ENCODE measurements at regions not wholly inside any gene's neighbourhood (a gene's known extent, or its start where the extent isn't known, plus 50 kb on each side); places are given as distances from the start of the nearest gene placed in this dataset.
"Not testable (repeated sequence)": the region's sequence is repeated elsewhere in the genome, so short reads cannot be mapped to it uniquely, and the experiment has no call there.

DNA sequence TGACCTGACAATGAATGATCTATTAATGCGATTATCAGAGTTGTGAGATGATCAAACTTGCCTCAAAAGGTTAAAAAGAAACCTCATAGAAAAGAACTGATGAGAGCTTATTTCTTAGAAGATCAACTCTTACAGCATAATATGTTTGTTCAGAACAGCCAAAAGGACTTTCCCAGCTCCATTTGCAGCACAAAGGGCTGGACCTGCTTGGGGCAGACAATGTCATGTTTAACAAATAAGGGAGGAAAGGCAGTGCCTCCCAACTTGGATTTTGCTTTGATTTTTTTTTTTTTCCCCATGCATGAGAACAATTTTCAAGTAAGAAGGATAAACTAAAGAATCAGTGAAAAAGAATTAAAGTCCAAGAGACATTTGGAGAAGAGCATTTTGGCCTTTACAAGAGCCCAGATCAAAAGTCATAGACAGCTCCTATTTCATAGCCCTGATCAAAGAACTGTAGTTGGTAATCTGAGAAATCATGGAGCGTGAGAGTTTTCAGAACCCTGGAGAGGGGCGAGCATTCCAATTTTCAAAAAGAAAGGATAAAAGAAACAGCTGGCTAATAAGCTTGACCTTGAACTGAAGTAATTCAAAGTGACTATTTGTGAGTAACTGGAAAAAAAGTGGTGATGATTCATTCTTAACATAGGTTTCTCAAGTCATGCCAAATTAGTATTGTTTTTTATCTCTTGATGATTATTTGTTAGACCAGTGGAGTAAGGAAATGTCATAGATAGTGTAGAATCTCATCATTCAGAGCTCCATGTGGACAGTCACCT lies 136.0 kb upstream of the CFAP20DC start:
- no peak overlapping the region for H3K9ac ChIP-seq (ENCODE audit: low read depth, low read length)

DNA sequence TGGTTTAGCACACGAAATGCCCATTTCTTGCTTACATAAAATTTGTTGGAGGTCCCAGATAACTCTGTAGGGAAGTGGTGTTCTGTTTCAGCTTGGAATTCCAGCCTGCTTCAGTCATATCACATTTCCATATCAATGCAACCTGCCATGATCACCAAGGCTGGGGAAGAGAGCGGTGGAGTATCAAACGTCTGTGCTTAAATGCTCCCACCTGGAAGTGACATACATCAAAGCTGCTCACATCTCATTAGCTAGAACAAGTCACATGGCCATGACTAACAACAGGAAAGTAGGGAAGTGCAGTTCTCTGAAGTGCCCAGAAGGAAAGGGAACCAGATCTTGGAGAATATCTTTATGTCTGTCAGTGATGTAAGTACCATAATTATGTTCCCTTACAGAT lies 130.2 kb upstream of the CFAP20DC start:
- Histone ChIP-seq H3K9me3 (ENCODE audit: control insufficient read depth, insufficient read depth, low read length) (no peaks in the 10 kb centered on the region), H3K4me3 (ENCODE audit: low read depth, low read length) (no peak overlapping the region), H3K27me3 (ENCODE audit: control insufficient read depth, insufficient read depth, low read length) (no peaks in the 10 kb centered on the region), H3K9ac (ENCODE audit: low read depth, low read length) (no peak overlapping the region), H3K4me1 (ENCODE audit: control insufficient read depth, insufficient read depth, low read length) (peaks cover 3% of the 10 kb centered on the region), H3K36me3 (ENCODE audit: control insufficient read depth, insufficient read depth, low read length) (no peaks in the 10 kb centered on the region)

More for the DNA sequence above, 136.0 kb upstream of the CFAP20DC start:
- H3K9me3 ChIP-seq (ENCODE audit: control insufficient read depth, insufficient read depth, low read length), result no peaks in the 10 kb centered on the region
- H3K27me3 ChIP-seq (ENCODE audit: control insufficient read depth, insufficient read depth, low read length), result no peaks in the 10 kb centered on the region
- peaks cover 2% of the 10 kb centered on the region for H3K4me1 ChIP-seq (ENCODE audit: control insufficient read depth, insufficient read depth, low read length)
- no peak overlapping the region for H3K4me3 ChIP-seq (ENCODE audit: low read depth, low read length)
- H3K36me3 ChIP-seq (ENCODE audit: control insufficient read depth, insufficient read depth, low read length), result no peaks in the 10 kb centered on the region

DNA sequence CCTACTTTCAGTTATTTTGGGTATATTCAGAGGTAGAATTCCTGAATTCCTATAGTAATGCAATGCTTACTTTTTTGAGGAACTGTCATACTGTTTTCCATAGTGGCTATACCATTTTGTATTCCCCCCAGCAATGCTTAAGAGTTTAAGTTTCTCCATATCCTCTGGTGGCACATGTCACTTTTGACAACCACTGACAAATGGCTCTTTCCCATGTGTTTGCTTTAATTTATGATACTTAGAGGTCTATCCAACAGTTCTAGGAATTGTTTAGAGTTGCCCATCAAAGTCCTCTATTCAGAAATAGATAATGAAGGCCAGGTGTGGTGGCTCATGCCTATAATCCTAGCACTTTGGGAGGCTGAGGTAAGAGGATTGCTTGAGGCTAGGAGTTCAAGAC lies 128.9 kb upstream of the CFAP20DC start:
- H3K4me3 ChIP-seq (ENCODE audit: low read depth, low read length), result no peak overlapping the region
- H3K27me3 ChIP-seq (ENCODE audit: control insufficient read depth, insufficient read depth, low read length), result no peaks in the 10 kb centered on the region
- H3K9me3 ChIP-seq (ENCODE audit: control insufficient read depth, insufficient read depth, low read length), result no peaks in the 10 kb centered on the region
- peaks cover 3% of the 10 kb centered on the region for H3K4me1 ChIP-seq (ENCODE audit: control insufficient read depth, insufficient read depth, low read length)
- no peaks in the 10 kb centered on the region for H3K36me3 ChIP-seq (ENCODE audit: control insufficient read depth, insufficient read depth, low read length)
- no peak overlapping the region for H3K9ac ChIP-seq (ENCODE audit: low read depth, low read length)

DNA sequence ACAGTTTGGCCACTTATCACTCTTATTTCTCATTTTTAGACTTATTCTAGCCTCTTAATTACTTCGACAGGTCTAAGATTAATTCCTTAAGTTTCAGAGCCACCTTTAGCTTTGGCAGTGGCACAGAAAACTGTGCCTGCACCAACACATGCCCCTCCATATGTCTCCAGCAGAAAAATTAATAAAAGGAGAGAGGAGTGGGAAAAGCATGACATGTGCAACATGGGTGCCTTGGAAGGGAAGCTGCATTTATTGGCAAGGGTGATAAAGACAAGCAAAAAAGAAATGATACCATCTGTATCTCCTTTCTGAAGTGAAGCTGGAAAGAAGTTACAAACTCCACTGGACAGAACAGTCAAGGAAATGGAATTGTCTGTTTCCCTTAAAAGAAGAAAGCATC lies 121.7 kb upstream of the CFAP20DC start:
- Histone ChIP-seq H3K4me1 (ENCODE audit: control insufficient read depth, insufficient read depth, low read length) (no peaks in the 10 kb centered on the region), H3K36me3 (ENCODE audit: control insufficient read depth, insufficient read depth, low read length) (no peaks in the 10 kb centered on the region), H3K4me3 (ENCODE audit: low read depth, low read length) (no peak overlapping the region), H3K27me3 (ENCODE audit: control insufficient read depth, insufficient read depth, low read length) (no peaks in the 10 kb centered on the region), H3K9me3 (ENCODE audit: control insufficient read depth, insufficient read depth, low read length) (no peaks in the 10 kb centered on the region), H3K9ac (ENCODE audit: low read depth, low read length) (no peak overlapping the region)

DNA sequence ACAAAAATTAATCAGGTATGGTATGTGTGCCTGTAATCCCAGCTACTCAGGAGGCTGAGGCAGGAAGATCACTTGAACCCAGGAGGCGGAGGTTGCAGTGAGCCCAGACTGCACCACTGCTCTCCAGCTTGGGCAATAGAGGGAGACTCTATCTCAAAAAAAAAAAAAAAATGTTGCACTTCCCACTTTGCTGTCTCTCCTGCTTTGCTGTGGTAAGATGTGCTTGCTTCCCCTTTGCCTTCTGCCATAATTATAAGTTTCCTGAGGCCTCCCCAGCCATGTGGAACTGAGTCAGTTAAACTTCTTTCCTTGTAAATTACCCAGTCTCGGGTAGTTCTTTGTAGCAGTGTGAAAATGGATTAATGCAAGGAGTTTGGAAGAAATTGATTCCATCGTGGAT lies 120.3 kb upstream of the CFAP20DC start:
- not testable (repeated sequence) for H3K9me3 ChIP-seq (ENCODE audit: control insufficient read depth, insufficient read depth, low read length); H3K27me3 ChIP-seq (ENCODE audit: control insufficient read depth, insufficient read depth, low read length); H3K4me1 ChIP-seq (ENCODE audit: control insufficient read depth, insufficient read depth, low read length); H3K36me3 ChIP-seq (ENCODE audit: control insufficient read depth, insufficient read depth, low read length); H3K9ac ChIP-seq (ENCODE audit: low read depth, low read length); H3K4me3 ChIP-seq (ENCODE audit: low read depth, low read length)

DNA sequence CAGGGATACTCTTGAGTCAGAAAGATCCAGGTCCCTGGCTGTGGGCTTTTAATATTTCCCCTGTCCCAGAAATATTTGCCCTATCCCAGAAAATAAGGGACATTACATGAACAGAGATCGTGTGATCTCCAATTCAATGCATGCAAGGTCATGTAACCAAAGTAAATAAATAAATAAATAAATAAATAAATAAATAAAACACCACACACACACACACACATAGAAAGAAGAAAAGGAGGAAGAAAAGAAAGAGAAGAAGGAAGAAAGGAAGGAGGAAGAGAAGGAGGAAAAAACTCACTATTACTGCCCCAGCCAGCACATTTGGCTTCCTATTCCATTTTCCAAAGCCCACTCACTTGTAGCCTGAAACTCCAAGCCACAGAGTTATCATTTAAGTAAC lies 117.9 kb upstream of the CFAP20DC start:
- no peak overlapping the region for H3K9ac ChIP-seq (ENCODE audit: low read depth, low read length)
- no peaks in the 10 kb centered on the region for H3K4me1 ChIP-seq (ENCODE audit: control insufficient read depth, insufficient read depth, low read length)
- no peaks in the 10 kb centered on the region for H3K36me3 ChIP-seq (ENCODE audit: control insufficient read depth, insufficient read depth, low read length)
- H3K27me3 ChIP-seq (ENCODE audit: control insufficient read depth, insufficient read depth, low read length), result no peaks in the 10 kb centered on the region
- no peak overlapping the region for H3K4me3 ChIP-seq (ENCODE audit: low read depth, low read length)
- H3K9me3 ChIP-seq (ENCODE audit: control insufficient read depth, insufficient read depth, low read length), result no peaks in the 10 kb centered on the region

DNA sequence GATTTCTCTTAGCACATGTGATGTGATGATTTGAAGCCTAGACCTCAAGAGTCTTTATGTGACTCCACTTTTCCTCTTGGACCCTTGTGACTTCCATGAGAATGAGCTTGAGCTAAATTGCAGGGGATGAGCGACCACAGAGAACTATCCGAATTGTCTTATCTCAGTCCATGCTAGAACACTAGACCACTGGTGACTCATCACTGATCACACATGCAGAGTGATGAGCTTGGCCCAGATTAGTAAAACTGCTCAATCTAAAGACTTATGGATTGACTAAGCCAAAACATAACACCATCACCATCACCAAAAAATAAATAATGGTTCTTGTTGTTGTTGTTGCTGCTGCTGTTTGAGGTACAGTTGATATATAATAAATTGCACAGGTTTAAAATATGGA lies 114.1 kb upstream of the CFAP20DC start:
- no peaks in the 10 kb centered on the region for H3K36me3 ChIP-seq (ENCODE audit: control insufficient read depth, insufficient read depth, low read length)
- H3K27me3 ChIP-seq (ENCODE audit: control insufficient read depth, insufficient read depth, low read length), result no peaks in the 10 kb centered on the region
- H3K9ac ChIP-seq (ENCODE audit: low read depth, low read length), result no peak overlapping the region
- no peaks in the 10 kb centered on the region for H3K9me3 ChIP-seq (ENCODE audit: control insufficient read depth, insufficient read depth, low read length)
- no peak overlapping the region for H3K4me3 ChIP-seq (ENCODE audit: low read depth, low read length)
- H3K4me1 ChIP-seq (ENCODE audit: control insufficient read depth, insufficient read depth, low read length), result no peaks in the 10 kb centered on the region

DNA sequence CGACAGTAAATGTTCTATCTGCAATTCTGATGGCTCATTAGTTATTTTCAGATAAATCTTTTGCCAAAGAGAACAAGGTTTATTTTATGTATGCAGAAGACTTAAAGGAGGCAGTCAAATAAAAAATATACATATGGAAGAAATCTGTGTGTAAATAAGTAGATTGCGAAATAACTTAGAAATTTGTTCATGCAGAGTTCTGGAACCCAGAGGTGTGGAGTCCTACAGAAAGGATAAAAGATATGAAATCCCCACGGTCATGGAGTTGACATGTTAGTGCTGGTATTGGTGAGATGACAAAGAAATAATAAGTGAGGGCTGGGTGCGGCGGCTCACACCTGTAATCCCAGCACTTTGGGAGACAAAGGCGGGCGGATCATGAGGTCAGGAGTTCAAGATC lies 111.2 kb upstream of the CFAP20DC start:
- no peaks in the 10 kb centered on the region for H3K36me3 ChIP-seq (ENCODE audit: control insufficient read depth, insufficient read depth, low read length)
- no peaks in the 10 kb centered on the region for H3K27me3 ChIP-seq (ENCODE audit: control insufficient read depth, insufficient read depth, low read length)
- H3K4me1 ChIP-seq (ENCODE audit: control insufficient read depth, insufficient read depth, low read length), result no peaks in the 10 kb centered on the region
- no peak overlapping the region for H3K4me3 ChIP-seq (ENCODE audit: low read depth, low read length)
- no peaks in the 10 kb centered on the region for H3K9me3 ChIP-seq (ENCODE audit: control insufficient read depth, insufficient read depth, low read length)
- H3K9ac ChIP-seq (ENCODE audit: low read depth, low read length), result no peak overlapping the region

DNA sequence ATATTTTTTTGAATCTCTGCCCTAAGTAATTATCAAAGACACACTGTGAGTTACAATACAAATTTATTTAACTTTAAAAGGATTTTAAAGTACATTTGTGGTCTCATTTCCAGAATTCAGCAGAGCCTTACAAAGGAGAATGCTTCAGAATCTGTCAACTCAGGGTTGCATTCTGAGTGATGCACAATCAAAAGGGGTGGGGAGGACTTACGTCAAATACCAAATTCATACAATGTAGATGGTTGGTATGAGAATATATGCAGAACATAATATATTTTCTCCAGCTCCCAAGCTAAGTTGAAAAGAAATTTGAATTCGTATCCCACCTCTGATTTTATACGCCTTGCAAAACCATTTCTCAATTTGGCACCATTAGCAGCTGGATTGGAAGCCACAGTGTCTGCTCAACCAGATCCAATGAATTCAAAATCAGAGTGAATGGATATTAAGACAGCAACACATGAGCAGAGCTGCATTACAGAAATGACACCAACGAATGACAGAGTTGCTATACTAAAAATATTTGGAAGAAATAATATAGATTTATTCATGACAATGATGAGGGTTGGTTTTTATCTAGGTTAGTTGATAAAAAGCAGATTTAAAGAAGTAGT lies 110.4 kb upstream of the CFAP20DC start:
- no peaks in the 10 kb centered on the region for H3K4me1 ChIP-seq (ENCODE audit: control insufficient read depth, insufficient read depth, low read length)
- H3K36me3 ChIP-seq (ENCODE audit: control insufficient read depth, insufficient read depth, low read length), result no peaks in the 10 kb centered on the region
- no peaks in the 10 kb centered on the region for H3K9me3 ChIP-seq (ENCODE audit: control insufficient read depth, insufficient read depth, low read length)
- no peak overlapping the region for H3K4me3 ChIP-seq (ENCODE audit: low read depth, low read length)
- H3K27me3 ChIP-seq (ENCODE audit: control insufficient read depth, insufficient read depth, low read length), result no peaks in the 10 kb centered on the region
- H3K9ac ChIP-seq (ENCODE audit: low read depth, low read length), result no peak overlapping the region

DNA sequence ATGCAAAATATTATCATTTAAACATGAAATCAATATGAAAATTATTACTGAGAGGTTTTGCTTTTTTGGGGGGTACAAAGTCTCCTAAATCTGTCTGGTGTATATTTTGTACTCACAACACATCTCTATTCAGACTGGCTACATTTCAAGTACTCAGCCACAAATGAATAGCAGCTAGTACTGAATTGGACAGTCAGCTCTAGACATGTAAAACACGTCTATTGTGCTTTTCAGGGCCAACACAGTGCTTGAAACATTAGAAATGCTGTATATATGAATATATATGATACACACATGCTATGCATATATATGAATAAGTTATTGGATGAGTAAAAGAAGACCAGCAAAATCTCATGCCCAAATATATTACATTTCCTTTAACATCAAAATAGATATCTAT lies 103.8 kb upstream of the CFAP20DC start:
- Histone ChIP-seq H3K9ac (ENCODE audit: low read depth, low read length) (no peak overlapping the region), H3K36me3 (ENCODE audit: control insufficient read depth, insufficient read depth, low read length) (no peaks in the 10 kb centered on the region), H3K4me3 (ENCODE audit: low read depth, low read length) (no peak overlapping the region), H3K27me3 (ENCODE audit: control insufficient read depth, insufficient read depth, low read length) (peaks cover 3% of the 10 kb centered on the region), H3K4me1 (ENCODE audit: control insufficient read depth, insufficient read depth, low read length) (peaks cover 11% of the 10 kb centered on the region), H3K9me3 (ENCODE audit: control insufficient read depth, insufficient read depth, low read length) (no peaks in the 10 kb centered on the region)

DNA sequence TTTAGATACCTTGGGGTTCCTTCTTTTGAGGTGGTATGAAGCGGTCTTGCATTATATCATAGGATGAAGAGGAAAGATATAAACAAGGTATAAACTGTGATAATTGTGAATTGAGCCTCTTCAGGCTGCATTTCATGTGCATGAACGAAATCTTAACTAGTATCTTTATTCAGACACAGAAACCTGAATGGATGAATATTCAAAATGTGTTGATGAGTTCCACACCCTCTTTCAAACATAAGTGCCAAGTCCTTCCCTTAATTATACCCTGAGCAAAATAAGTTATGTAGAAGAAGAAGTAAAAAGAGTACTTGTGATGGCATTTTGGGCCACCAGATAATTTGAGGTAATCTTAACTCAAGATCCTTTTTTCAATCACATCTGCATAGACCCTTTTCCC lies 103.1 kb upstream of the CFAP20DC start:
- Histone ChIP-seq H3K9me3 (ENCODE audit: control insufficient read depth, insufficient read depth, low read length) (no peaks in the 10 kb centered on the region), H3K27me3 (ENCODE audit: control insufficient read depth, insufficient read depth, low read length) (peaks cover 3% of the 10 kb centered on the region), H3K36me3 (ENCODE audit: control insufficient read depth, insufficient read depth, low read length) (no peaks in the 10 kb centered on the region), H3K4me1 (ENCODE audit: control insufficient read depth, insufficient read depth, low read length) (peaks cover 11% of the 10 kb centered on the region), H3K4me3 (ENCODE audit: low read depth, low read length) (no peak overlapping the region), H3K9ac (ENCODE audit: low read depth, low read length) (no peak overlapping the region)

DNA sequence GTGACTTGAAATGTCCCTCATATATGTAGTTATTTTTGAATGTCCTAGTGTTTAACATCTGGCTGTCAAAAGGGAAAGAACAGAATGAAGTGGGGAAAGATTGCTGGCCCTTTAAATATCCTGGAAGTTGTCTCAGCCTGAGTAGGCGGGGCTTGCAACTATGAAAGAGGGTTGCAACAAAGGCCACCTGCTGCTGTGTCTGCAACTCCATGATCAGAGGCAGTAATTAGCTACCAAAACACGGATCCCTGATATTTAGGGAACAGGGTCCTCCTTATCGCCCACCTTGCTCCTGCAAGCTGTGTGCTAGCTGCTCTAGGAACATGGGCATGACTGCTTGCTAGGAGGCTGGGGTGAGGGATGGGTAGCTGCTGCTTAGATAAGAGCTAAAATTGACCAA lies 100.2 kb upstream of the CFAP20DC start:
- Histone ChIP-seq H3K36me3 (ENCODE audit: control insufficient read depth, insufficient read depth, low read length) (no peaks in the 10 kb centered on the region), H3K4me3 (ENCODE audit: low read depth, low read length) (peak overlapping the region; percentile 31), H3K4me1 (ENCODE audit: control insufficient read depth, insufficient read depth, low read length) (peaks cover 11% of the 10 kb centered on the region), H3K9me3 (ENCODE audit: control insufficient read depth, insufficient read depth, low read length) (no peaks in the 10 kb centered on the region), H3K27me3 (ENCODE audit: control insufficient read depth, insufficient read depth, low read length) (peaks cover 3% of the 10 kb centered on the region), H3K9ac (ENCODE audit: low read depth, low read length) (no peak overlapping the region)

Measured in iPS-15b (cell line).